Right atrium auricular region (tissue), 2 donors: ENCODE measurements at regions not wholly inside any gene's neighbourhood (a gene's known extent, or its start where the extent isn't known, plus 50 kb on each side); places are given as distances from the start of the nearest gene placed in this dataset.

Experiments
- DNase-seq: peaks from one replicate; pipeline ENCODE4 v3.0.0-alpha.2; 2019; ENCODE audit warnings: low spot score
- H3K27ac ChIP-seq, 2 donors: fragments of 200-600 bp; sonication (generic); 1 replicate in 1 of 2; 2 replicates in 1 of 2; pipeline ENCODE4 v1.5.1; 2016 to 2019
- H3K27me3 ChIP-seq, 2 donors: fragments of 200-600 bp; sonication (generic); one replicate each; pipeline versions ENCODE4 v1.5.1 to v1.6.0; 2017 to 2019
- H3K36me3 ChIP-seq: fragments of 200-600 bp; sonication (generic); one replicate; pipeline ENCODE4 v1.5.1; 2016
- H3K4me1 ChIP-seq, 2 donors: fragments of 200-600 bp; sonication (generic); one replicate each; pipeline versions ENCODE4 v1.5.1 to v1.6.0; 2017 to 2019
- H3K4me3 ChIP-seq, 2 donors: fragments of 200-600 bp; sonication (generic); 1 replicate in 1 of 2; 2 replicates in 1 of 2; pipeline ENCODE4 v1.5.1; 2017 to 2019; ENCODE audit warnings: mild to moderate bottlenecking in 1 of 2, moderate library complexity in 1 of 2
- H3K9me3 ChIP-seq, 2 donors: fragments of 200-600 bp; sonication (generic); one replicate each; pipeline ENCODE4 v1.5.1; 2019
- CTCF ChIP-seq, 2 donors: fragments of 200-600 bp; sonication (generic); IDR thresholded peaks; one replicate each; pipeline ENCODE4 v1.5.1; 2019; ENCODE audit warnings: antibody characterized with exemption in 2 of 2

- Histone ChIP-seq H3K9me3 (no peaks in the 10 kb centered on the region), H3K4me1 (no peaks in the 10 kb centered on the region), H3K27me3 (no peaks in the 10 kb centered on the region), H3K27ac (no peak overlapping the region), H3K36me3 (no peaks in the 10 kb centered on the region), H3K4me3 (no peak overlapping the region)
- no peak for TF ChIP-seq CTCF (IDR thresholded peaks at IDR 0.05)
- no peak for DNase-seq
Measured at GRCh38 chr2:215598376-215598975, 162.6 kb upstream of the FN1 start.

GRCh38 chr2:215597577-215597976 is 161.7 kb upstream of the FN1 start:
- TF ChIP-seq CTCF (IDR thresholded peaks at IDR 0.05): no peak
- Histone ChIP-seq H3K9me3 (no peaks in the 10 kb centered on the region), H3K4me1 (no peaks in the 10 kb centered on the region), H3K36me3 (no peaks in the 10 kb centered on the region), H3K27ac (no peak overlapping the region), H3K27me3 (no peaks in the 10 kb centered on the region), H3K4me3 (no peak overlapping the region)
- no peak for DNase-seq

GRCh38 chr2:215594766-215595165 is 158.9 kb upstream of the FN1 start:
- TF ChIP-seq CTCF (IDR thresholded peaks at IDR 0.05): no peak
- H3K27ac ChIP-seq: no peak overlapping the region
- H3K9me3 ChIP-seq: no peaks in the 10 kb centered on the region
- no peaks in the 10 kb centered on the region for H3K4me1 ChIP-seq
- H3K4me3 ChIP-seq: no peak overlapping the region
- no peak for DNase-seq
- H3K36me3 ChIP-seq: no peaks in the 10 kb centered on the region
- no peaks in the 10 kb centered on the region for H3K27me3 ChIP-seq

DNA sequence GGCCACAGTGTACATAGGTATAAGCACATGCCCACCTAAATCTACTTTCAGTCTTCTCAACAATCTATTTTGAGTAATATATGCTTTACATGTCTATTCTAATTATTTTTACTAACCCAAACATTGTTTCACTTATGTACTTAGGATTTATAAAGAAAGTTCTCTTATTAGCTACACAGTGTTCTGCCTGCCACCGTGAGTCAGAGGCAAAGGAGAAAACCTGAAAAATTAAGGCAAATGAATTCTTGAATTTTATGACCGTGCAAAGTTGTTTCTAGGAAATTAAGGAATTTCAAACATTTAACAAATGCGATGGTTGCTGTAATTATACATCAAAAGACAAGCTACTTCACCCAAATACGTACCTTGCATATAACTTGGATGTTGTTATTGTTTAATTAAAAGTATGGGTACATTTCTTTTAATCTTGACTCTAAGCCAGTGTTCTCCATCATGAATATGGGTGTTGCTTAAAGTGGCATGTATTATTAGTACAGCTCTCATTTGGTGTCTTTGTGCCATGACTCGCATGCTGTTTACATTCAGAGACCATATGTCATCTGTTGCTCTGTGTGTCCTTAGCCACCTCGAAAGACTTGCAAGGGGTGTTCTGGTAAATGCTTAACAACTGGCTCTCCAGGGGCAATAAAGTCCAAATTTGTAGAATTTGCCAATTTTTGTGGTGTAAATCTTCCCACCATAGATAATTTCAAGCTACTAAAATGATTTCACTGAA is 154.3 kb upstream of the FN1 start:
- Histone ChIP-seq H3K9me3 (no peaks in the 10 kb centered on the region), H3K4me1 (no peaks in the 10 kb centered on the region), H3K27me3 (no peaks in the 10 kb centered on the region), H3K27ac (no peak overlapping the region), H3K36me3 (no peaks in the 10 kb centered on the region), H3K4me3 (no peak overlapping the region)
- DNase-seq: no peak
- no peak for TF ChIP-seq CTCF (IDR thresholded peaks at IDR 0.05)

- Histone ChIP-seq H3K4me3 (no peak overlapping the region), H3K9me3 (no peaks in the 10 kb centered on the region), H3K27ac (no peak overlapping the region), H3K27me3 (no peaks in the 10 kb centered on the region), H3K36me3 (no peaks in the 10 kb centered on the region), H3K4me1 (no peaks in the 10 kb centered on the region)
- no peak for TF ChIP-seq CTCF (IDR thresholded peaks at IDR 0.05)
- DNase-seq: no peak
Measured at GRCh38 chr2:215583881-215584280, 148.0 kb upstream of the FN1 start.
